ENCODE measurements at regions not wholly inside any gene's neighbourhood (a gene's known extent, or its start where the extent isn't known, plus 50 kb on each side); places are given as distances from the start of the nearest gene placed in this dataset.

GRCh38 chr7:114823290-114823689, 98.6 kb upstream of the MDFIC start:
- TF ChIP-seq EP300 (IDR thresholded peaks at IDR 0.05), result no peak
- TF ChIP-seq POLR2AphosphoS5 (IDR thresholded peaks at IDR 0.05), result no peak
- no peak for TF ChIP-seq CTCF (IDR thresholded peaks at IDR 0.05)
- no peak for TF ChIP-seq POLR2A (IDR thresholded peaks at IDR 0.05)
- WGBS, result 56% methylated on average over 1 of the region's 1 CpG
- no peak for DNase-seq (ENCODE audit: low spot score in 2 of 2)

GRCh38 chr7:114825423-114825951, 96.4 kb upstream of the MDFIC start:
- H3K36me3 ChIP-seq, result no peaks in the 10 kb centered on the region
- WGBS, result 63% methylated on average over 3 of the region's 3 CpGs
- H3K27me3 ChIP-seq, result no peaks in the 10 kb centered on the region
- H3K9me3 ChIP-seq, result no peaks in the 10 kb centered on the region
- H3K4me1 ChIP-seq, result no peaks in the 10 kb centered on the region
- DNase-seq (ENCODE audit: low spot score in 2 of 2), result no peak
- no peak overlapping the region for H3K27ac ChIP-seq
- TF ChIP-seq POLR2AphosphoS5 (IDR thresholded peaks at IDR 0.05), result no peak
- no peak for TF ChIP-seq EP300 (IDR thresholded peaks at IDR 0.05)
- H3K4me3 ChIP-seq, result no peak overlapping the region

More at GRCh38 chr7:114823290-114823689, 98.6 kb upstream of the MDFIC start:
- Histone ChIP-seq H3K4me1 (peaks cover 14% of the 10 kb centered on the region), H3K36me3 (no peaks in the 10 kb centered on the region), H3K27ac (no peak overlapping the region), H3K27me3 (no peaks in the 10 kb centered on the region), H3K4me3 (no peak overlapping the region), H3K9me3 (no peaks in the 10 kb centered on the region)

- 55% methylated on average over 4 of the region's 4 CpGs for WGBS
- Histone ChIP-seq H3K4me3 (no peak overlapping the region), H3K4me1 (no peaks in the 10 kb centered on the region), H3K27me3 (no peaks in the 10 kb centered on the region), H3K27ac (no peak overlapping the region), H3K9me3 (no peaks in the 10 kb centered on the region), H3K36me3 (no peaks in the 10 kb centered on the region)
- TF ChIP-seq EP300 (IDR thresholded peaks at IDR 0.05) (no peak), POLR2A (IDR thresholded peaks at IDR 0.05) (no peak), CTCF (IDR thresholded peaks at IDR 0.05) (no peak), POLR2AphosphoS5 (IDR thresholded peaks at IDR 0.05) (no peak)
- DNase-seq (ENCODE audit: low spot score in 2 of 2), result no peak
Measured at GRCh38 chr7:114830952-114831351, 90.9 kb upstream of the MDFIC start.

- no peak overlapping the region for H3K4me3 ChIP-seq
Measured at GRCh38 chr7:114832906-114833595, 88.8 kb upstream of the MDFIC start.

GRCh38 chr7:114835303-114835702, 86.6 kb upstream of the MDFIC start:
- no peak for TF ChIP-seq EP300 (IDR thresholded peaks at IDR 0.05)
- no peak for TF ChIP-seq POLR2AphosphoS5 (IDR thresholded peaks at IDR 0.05)
- no peak for TF ChIP-seq CTCF (IDR thresholded peaks at IDR 0.05)
- TF ChIP-seq POLR2A (IDR thresholded peaks at IDR 0.05), result no peak
- H3K36me3 ChIP-seq, result no peaks in the 10 kb centered on the region
- 96% methylated on average over 1 of the region's 1 CpG for WGBS
- H3K4me3 ChIP-seq, result no peak overlapping the region
- H3K9me3 ChIP-seq, result no peaks in the 10 kb centered on the region
- DNase-seq (ENCODE audit: low spot score in 2 of 2), result no peak
- H3K4me1 ChIP-seq, result no peaks in the 10 kb centered on the region
- no peaks in the 10 kb centered on the region for H3K27me3 ChIP-seq
- no peak overlapping the region for H3K27ac ChIP-seq

More at GRCh38 chr7:114832906-114833595, 88.8 kb upstream of the MDFIC start:
- H3K27ac ChIP-seq, result no peak overlapping the region
- no peaks in the 10 kb centered on the region for H3K36me3 ChIP-seq
- H3K27me3 ChIP-seq, result no peaks in the 10 kb centered on the region
- H3K4me1 ChIP-seq, result no peaks in the 10 kb centered on the region
- TF ChIP-seq POLR2A (IDR thresholded peaks at IDR 0.05) (no peak), EP300 (IDR thresholded peaks at IDR 0.05) (no peak), CTCF (IDR thresholded peaks at IDR 0.05) (no peak), POLR2AphosphoS5 (IDR thresholded peaks at IDR 0.05) (no peak)
- no peak for DNase-seq (ENCODE audit: low spot score in 2 of 2)
- WGBS, result 82% methylated on average over 4 of the region's 4 CpGs
- no peaks in the 10 kb centered on the region for H3K9me3 ChIP-seq
